Mucosa of rectum (tissue), 2 donors: ENCODE measurements at regions not wholly inside any gene's neighbourhood (a gene's known extent, or its start where the extent isn't known, plus 50 kb on each side); places are given as distances from the start of the nearest gene placed in this dataset.

Experiments used
- H3K27ac ChIP-seq, 2 donors: one replicate each; pipeline ENCODE4 v1.7.0; 2013; ENCODE audit warnings: inconsistent platforms in 2 of 2, low read depth in 2 of 2, low read length in 2 of 2
- H3K27me3 ChIP-seq, 2 donors: one replicate each; pipeline ENCODE4 v1.7.0; 2013; ENCODE audit warnings: low read length in 2 of 2; ENCODE audit not compliant: control insufficient read depth in 2 of 2, insufficient read depth in 2 of 2
- H3K36me3 ChIP-seq, 2 donors: one replicate each; pipeline ENCODE4 v1.7.0; 2013; ENCODE audit warnings: low read length in 2 of 2; ENCODE audit not compliant: control insufficient read depth in 2 of 2, insufficient read depth in 2 of 2
- H3K4me1 ChIP-seq, 2 donors: one replicate each; pipeline ENCODE4 v1.7.0; 2013; ENCODE audit warnings: low read length in 2 of 2, mild to moderate bottlenecking in 1 of 2; ENCODE audit not compliant: control insufficient read depth in 2 of 2, insufficient read depth in 2 of 2
- H3K4me3 ChIP-seq, 2 donors: one replicate each; pipeline ENCODE4 v1.7.0; 2013; ENCODE audit warnings: low read length in 2 of 2
- H3K9ac ChIP-seq, 2 donors: one replicate each; pipeline ENCODE4 v1.7.0; 2013; ENCODE audit warnings: low read length in 2 of 2, low read depth in 1 of 2, mild to moderate bottlenecking in 1 of 2
- H3K9me3 ChIP-seq, 2 donors: one replicate each; pipeline ENCODE4 v1.7.0; 2013; ENCODE audit warnings: low read length in 2 of 2; ENCODE audit not compliant: control insufficient read depth in 2 of 2
- donor health status: healthy.
- donor health status: Normal muscosa, but diverticular disease.

- Histone ChIP-seq H3K9me3 (no peaks in the 10 kb centered on the region), H3K27ac (no peak overlapping the region), H3K4me1 (no peaks in the 10 kb centered on the region), H3K9ac (no peak overlapping the region), H3K27me3 (peaks cover 0 to 4% of the 10 kb centered on the region in 2 donors), H3K4me3 (no peak overlapping the region), H3K36me3 (no peaks in the 10 kb centered on the region)
Measured at GRCh38 chr20:57860576-57860975, 150.8 kb upstream of the PMEPA1 start.

- H3K27ac ChIP-seq = no peak overlapping the region
- no peaks in the 10 kb centered on the region for H3K9me3 ChIP-seq
- H3K36me3 ChIP-seq = no peaks in the 10 kb centered on the region
- H3K9ac ChIP-seq = no peak overlapping the region
- no peak overlapping the region for H3K4me3 ChIP-seq
- H3K27me3 ChIP-seq = peaks cover 0 to 4% of the 10 kb centered on the region in 2 donors
- no peaks in the 10 kb centered on the region for H3K4me1 ChIP-seq
Measured at GRCh38 chr20:57857969-57858368, 148.2 kb upstream of the PMEPA1 start.

- no peaks in the 10 kb centered on the region for H3K36me3 ChIP-seq
- H3K27me3 ChIP-seq = peaks cover 0 to 3% of the 10 kb centered on the region in 2 donors
- no peak overlapping the region for H3K9ac ChIP-seq
- no peak overlapping the region for H3K27ac ChIP-seq
- no peak overlapping the region for H3K4me3 ChIP-seq
- H3K4me1 ChIP-seq = no peaks in the 10 kb centered on the region
- H3K9me3 ChIP-seq = no peaks in the 10 kb centered on the region
Measured at GRCh38 chr20:57857118-57857517, 147.3 kb upstream of the PMEPA1 start.

- H3K4me1 ChIP-seq = no peaks in the 10 kb centered on the region
- H3K4me3 ChIP-seq = no peak overlapping the region
- H3K36me3 ChIP-seq = no peaks in the 10 kb centered on the region
- no peaks in the 10 kb centered on the region for H3K27me3 ChIP-seq
- H3K27ac ChIP-seq = no peak overlapping the region
- H3K9me3 ChIP-seq = no peaks in the 10 kb centered on the region
- H3K9ac ChIP-seq = no peak overlapping the region
Measured at GRCh38 chr20:57856658-57857057, 146.8 kb upstream of the PMEPA1 start.

DNA sequence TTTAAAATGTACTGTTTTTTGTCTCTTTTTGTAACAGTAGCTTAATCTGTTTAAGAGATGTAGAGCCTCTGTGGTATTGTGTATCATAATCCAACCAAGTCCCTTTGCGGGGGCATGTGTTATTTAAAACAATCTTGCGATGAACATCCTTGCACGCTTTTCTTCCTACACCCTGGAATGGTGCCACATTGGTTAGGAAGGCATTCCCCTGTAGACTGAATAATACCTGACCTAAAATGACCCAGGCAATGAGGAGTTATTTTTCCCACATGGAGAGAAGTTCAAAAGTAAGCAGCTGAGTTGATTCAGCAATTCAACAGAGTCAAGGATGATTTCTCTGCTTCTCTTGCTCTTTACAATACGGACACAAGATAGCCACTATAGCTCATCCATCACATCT, 142.0 kb upstream of the PMEPA1 start:
- H3K4me3 ChIP-seq = no peak overlapping the region
- no peaks in the 10 kb centered on the region for H3K36me3 ChIP-seq
- no peak overlapping the region for H3K27ac ChIP-seq
- no peaks in the 10 kb centered on the region for H3K4me1 ChIP-seq
- H3K9ac ChIP-seq = no peak overlapping the region
- H3K27me3 ChIP-seq = peaks cover 0 to 2% of the 10 kb centered on the region in 2 donors
- H3K9me3 ChIP-seq = no peaks in the 10 kb centered on the region

- Histone ChIP-seq H3K9me3 (no peaks in the 10 kb centered on the region), H3K4me1 (no peaks in the 10 kb centered on the region), H3K9ac (no peak overlapping the region), H3K27me3 (peaks cover 0 to 2% of the 10 kb centered on the region in 2 donors), H3K36me3 (no peaks in the 10 kb centered on the region), H3K27ac (no peak overlapping the region), H3K4me3 (no peak overlapping the region)
Measured at GRCh38 chr20:57851025-57851682, 141.3 kb upstream of the PMEPA1 start.

GRCh38 chr20:57849521-57850215, 139.9 kb upstream of the PMEPA1 start:
- Histone ChIP-seq H3K9ac (no peak overlapping the region), H3K9me3 (no peaks in the 10 kb centered on the region), H3K4me3 (no peak overlapping the region), H3K36me3 (no peaks in the 10 kb centered on the region), H3K27me3 (peaks cover 0 to 2% of the 10 kb centered on the region in 2 donors), H3K4me1 (no peaks in the 10 kb centered on the region), H3K27ac (no peak overlapping the region)

- H3K27me3 ChIP-seq = peaks cover 0 to 2% of the 10 kb centered on the region in 2 donors
- no peaks in the 10 kb centered on the region for H3K36me3 ChIP-seq
- no peak overlapping the region for H3K27ac ChIP-seq
- H3K9ac ChIP-seq = no peak overlapping the region
- H3K9me3 ChIP-seq = no peaks in the 10 kb centered on the region
- no peak overlapping the region for H3K4me3 ChIP-seq
- H3K4me1 ChIP-seq = no peaks in the 10 kb centered on the region
Measured at GRCh38 chr20:57849121-57849520, 139.3 kb upstream of the PMEPA1 start.

GRCh38 chr20:57848282-57848681, 138.5 kb upstream of the PMEPA1 start:
- H3K27me3 ChIP-seq = peaks cover 0 to 2% of the 10 kb centered on the region in 2 donors
- no peak overlapping the region for H3K4me3 ChIP-seq
- H3K4me1 ChIP-seq = no peaks in the 10 kb centered on the region
- no peak overlapping the region for H3K27ac ChIP-seq
- no peaks in the 10 kb centered on the region for H3K9me3 ChIP-seq
- H3K9ac ChIP-seq = no peak overlapping the region
- H3K36me3 ChIP-seq = no peaks in the 10 kb centered on the region

GRCh38 chr20:57847104-57847503, 137.3 kb upstream of the PMEPA1 start:
- H3K4me3 ChIP-seq = no peak overlapping the region

More at GRCh38 chr20:57847104-57847503, 137.3 kb upstream of the PMEPA1 start:
- Histone ChIP-seq H3K9me3 (no peaks in the 10 kb centered on the region), H3K4me1 (no peaks in the 10 kb centered on the region), H3K27me3 (peaks cover 0 to 2% of the 10 kb centered on the region in 2 donors), H3K27ac (no peak overlapping the region), H3K9ac (no peak overlapping the region), H3K36me3 (no peaks in the 10 kb centered on the region)
